GM23248 (cell line): ENCODE measurements at regions not wholly inside any gene's neighbourhood (a gene's known extent, or its start where the extent isn't known, plus 50 kb on each side); places are given as distances from the start of the nearest gene placed in this dataset.
"Not testable (repeated sequence)": the region's sequence is repeated elsewhere in the genome, so short reads cannot be mapped to it uniquely, and the experiment has no call there.

Source experiments
- DNase-seq: peaks from one replicate; pipeline ENCODE4 v3.0.0-alpha.2; 2015
- H2AFZ ChIP-seq: fragments of 200-600 bp; sonication (generic); 2 replicates; pipeline ENCODE4 v1.6.1; 2016; ENCODE audit warnings: antibody characterized with exemption
- H3F3A ChIP-seq: fragments of 200-600 bp; sonication (generic); 2 replicates; pipeline ENCODE4 v1.6.1; 2016; ENCODE audit warnings: mild to moderate bottlenecking, antibody characterized with exemption, mixed run types; ENCODE audit not compliant: insufficient read depth
- H3K27ac ChIP-seq: fragments of 200-600 bp; sonication (generic); 2 replicates; pipeline ENCODE4 v1.5.1; 2016; ENCODE audit warnings: mild to moderate bottlenecking
- H3K27me3 ChIP-seq: fragments of 200-600 bp; sonication (generic); replicated peaks from 2 replicates; pipeline ENCODE4 v1.6.1; 2016; ENCODE audit warnings: mild to moderate bottlenecking; ENCODE audit not compliant: insufficient read depth
- H3K36me3 ChIP-seq: fragments of 200-600 bp; sonication (generic); 2 replicates; pipeline ENCODE4 v1.6.1; 2016; ENCODE audit warnings: low read depth, mild to moderate bottlenecking
- H3K4me1 ChIP-seq: fragments of 200-600 bp; sonication (generic); 2 replicates; pipeline ENCODE4 v1.6.1; 2016; ENCODE audit warnings: mild to moderate bottlenecking; ENCODE audit not compliant: insufficient read depth
- H3K4me2 ChIP-seq: fragments of 200-600 bp; sonication (generic); one replicate; pipeline ENCODE4 v1.6.1; 2016; ENCODE audit warnings: mild to moderate bottlenecking; ENCODE audit not compliant: unreplicated experiment
- H3K4me3 ChIP-seq: fragments of 200-600 bp; sonication (generic); 2 replicates; pipeline ENCODE4 v1.5.1; 2016; ENCODE audit warnings: mild to moderate bottlenecking
- H3K79me2 ChIP-seq: fragments of 200-600 bp; sonication (generic); 2 replicates; pipeline ENCODE4 v1.6.1; 2016; ENCODE audit warnings: mild to moderate bottlenecking; ENCODE audit not compliant: insufficient read depth
- H3K9ac ChIP-seq: fragments of 200-600 bp; sonication (generic); 2 replicates; pipeline ENCODE4 v1.6.1; 2016; ENCODE audit warnings: mild to moderate bottlenecking
- H3K9me2 ChIP-seq: fragments of 200-600 bp; sonication (generic); 2 replicates; pipeline ENCODE4 v1.6.1; 2016; ENCODE audit warnings: mixed run types, mild to moderate bottlenecking, moderate library complexity; ENCODE audit not compliant: insufficient read depth
- H3K9me3 ChIP-seq: fragments of 200-600 bp; sonication (generic); one replicate; pipeline ENCODE4 v1.6.1; 2017; ENCODE audit warnings: low read depth
- H4K20me1 ChIP-seq: fragments of 200-600 bp; sonication (generic); 2 replicates; pipeline ENCODE4 v1.6.0; 2016; ENCODE audit not compliant: insufficient read depth
- EZH2 ChIP-seq: fragments of 200-600 bp; sonication (generic); IDR thresholded peaks from 2 replicates; pipeline ENCODE4 v1.6.1; 2018; ENCODE audit warnings: antibody characterized with exemption, mild to moderate bottlenecking; ENCODE audit not compliant: insufficient read depth, poor library complexity, severe bottlenecking
- EZH2phosphoT487 ChIP-seq: fragments of 200-600 bp; sonication (generic); IDR thresholded peaks from 2 replicates; pipeline ENCODE4 v1.6.1; 2018; ENCODE audit warnings: antibody characterized with exemption, moderate library complexity, mild to moderate bottlenecking, low read depth; ENCODE audit not compliant: insufficient read depth
- WGBS, 2 experiments: methylation state at CpG; one replicate each; pipeline ENCODE4 v1.1.6; 2015 to 2017; ENCODE audit warnings: low lambda C conversion rate in 2 of 2, low coverage in 1 of 2; ENCODE audit errors: missing lambda C conversion rate in 2 of 2; 5-methylcytosine and 5-hydroxymethylcytosine counted together
- in situ Hi-C: fragments of 300-500 bp; cut with MboI; formaldehyde crosslinking; loops from 2 replicates; pipeline ENCODE4 v1.15.0; 2020

DNA sequence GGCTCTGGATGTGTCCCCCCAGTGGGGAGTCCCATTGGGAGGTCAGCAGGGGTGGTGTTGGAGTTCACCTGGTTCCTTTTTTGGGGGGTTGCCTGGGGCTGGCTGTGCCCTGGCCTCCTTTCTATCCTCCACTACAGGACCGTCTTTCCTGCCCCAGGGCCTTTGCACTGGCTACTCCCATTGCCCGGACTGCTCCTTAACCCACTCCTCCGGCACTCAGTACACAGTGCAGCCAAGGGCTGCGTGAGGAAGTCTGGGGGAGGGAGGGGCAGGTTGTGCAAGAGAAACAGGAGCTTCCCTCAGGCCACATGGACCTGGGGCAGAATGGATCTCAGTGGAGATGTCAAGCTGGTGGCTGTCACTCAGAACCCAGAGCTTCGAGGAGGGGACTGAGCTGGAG, 429.3 kb upstream of the SULF2 start:
- no peaks in the 10 kb centered on the region for H3K36me3 ChIP-seq
- no peak overlapping the region for H2AFZ ChIP-seq
- WGBS, 2 experiments = 33 to 44% methylated on average over 5 of the region's 5 CpGs
- H3K27ac ChIP-seq = no peak overlapping the region
- H3K4me3 ChIP-seq = no peak overlapping the region
- no peaks in the 10 kb centered on the region for H3K9me3 ChIP-seq
- no peaks in the 10 kb centered on the region; the same call in 1 of the 2 replicates for H3K27me3 ChIP-seq
- DNase-seq = no peak
- in situ Hi-C loops = loop anchor here (25.0 kb wide), 1 partner anchor 398 kb away; no protein-coding TSS in a partner anchor
- H3K4me2 ChIP-seq = no peak overlapping the region
- no peaks in the 10 kb centered on the region for H3K4me1 ChIP-seq
- no peak overlapping the region for H3K9ac ChIP-seq
- no peaks in the 10 kb centered on the region for H4K20me1 ChIP-seq
- H3K79me2 ChIP-seq = no peaks in the 10 kb centered on the region
- TF ChIP-seq EZH2 (no peak), EZH2phosphoT487 (no peak)
- no peaks in the 10 kb centered on the region for H3F3A ChIP-seq
- H3K9me2 ChIP-seq = no peaks in the 10 kb centered on the region

DNA sequence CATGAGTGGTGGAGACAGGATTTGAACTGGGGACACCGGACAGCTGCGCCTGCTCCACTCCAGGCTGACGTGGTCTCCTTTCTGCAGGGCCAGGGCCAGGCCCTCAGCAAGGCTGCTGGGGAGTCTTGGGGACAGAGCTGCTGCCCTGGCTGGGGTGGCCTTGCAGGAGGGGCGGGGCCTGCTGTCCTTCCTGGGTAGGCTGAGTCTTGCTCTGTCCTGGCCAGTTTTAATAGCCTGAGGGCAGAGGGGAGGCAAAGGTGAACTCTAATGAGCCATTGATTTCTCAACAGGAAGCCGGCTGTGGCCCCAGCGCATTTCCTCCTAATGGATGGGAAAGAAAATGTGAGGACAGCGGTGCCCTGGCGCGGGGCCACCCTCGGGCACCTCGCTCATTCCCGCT, 428.4 kb upstream of the SULF2 start:
- not testable (repeated sequence) for H3K4me1 ChIP-seq, H3K36me3 ChIP-seq, H2AFZ ChIP-seq, H4K20me1 ChIP-seq, H3K4me3 ChIP-seq, H3K79me2 ChIP-seq, H3K27me3 ChIP-seq, DNase-seq, H3K27ac ChIP-seq, H3K9ac ChIP-seq, H3K9me3 ChIP-seq, H3K9me2 ChIP-seq, H3K4me2 ChIP-seq, H3F3A ChIP-seq
- in situ Hi-C loops = loop anchor here (25.0 kb wide), 1 partner anchor 399 kb away; no protein-coding TSS in a partner anchor
- 65% methylated on average over 10 to 12 of the region's 12 CpGs for WGBS, 2 experiments

DNA sequence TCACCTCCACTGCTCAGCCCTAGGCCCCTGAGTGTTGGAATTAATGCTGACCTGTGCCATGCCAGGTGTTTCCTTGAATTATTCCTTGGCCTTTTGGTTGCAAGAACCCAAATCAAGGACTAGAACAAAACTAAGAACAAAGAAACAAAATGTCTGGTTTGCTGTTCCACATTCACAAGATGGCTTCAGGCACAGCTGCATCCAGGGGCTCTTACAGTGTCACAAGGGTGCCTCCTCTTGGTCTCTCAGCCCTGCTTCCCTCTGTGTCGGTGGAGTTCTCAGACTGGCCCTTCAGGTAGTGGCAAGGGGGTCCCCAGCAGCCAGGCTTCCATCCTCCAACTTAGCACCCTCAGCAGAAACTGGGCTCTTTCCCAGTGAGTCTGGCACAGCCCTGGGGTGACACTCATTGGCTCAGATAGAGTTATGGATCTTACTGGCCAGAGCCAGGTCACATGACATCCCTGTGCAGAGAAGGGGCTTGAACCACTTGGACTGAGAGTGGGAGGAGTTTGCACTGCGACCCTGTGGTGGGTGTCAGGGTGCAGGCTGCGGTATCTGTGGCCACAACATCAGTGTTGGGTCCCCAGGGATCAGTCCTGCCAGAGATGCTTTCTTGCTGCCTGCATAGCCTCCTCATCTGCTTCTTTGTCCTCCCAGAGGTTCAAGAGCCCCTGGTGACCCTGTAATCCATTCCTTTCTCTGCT, 427.7 kb upstream of the SULF2 start:
- no peak overlapping the region for H3K27ac ChIP-seq
- no peaks in the 10 kb centered on the region for H3K4me1 ChIP-seq
- 42 to 50% methylated on average over 3 of the region's 3 CpGs for WGBS, 2 experiments
- H3K9ac ChIP-seq = no peak overlapping the region
- no peaks in the 10 kb centered on the region for H3F3A ChIP-seq
- no peak overlapping the region for H2AFZ ChIP-seq
- H4K20me1 ChIP-seq = no peaks in the 10 kb centered on the region
- DNase-seq = no peak
- no peak overlapping the region for H3K4me2 ChIP-seq
- H3K27me3 ChIP-seq = no peaks in the 10 kb centered on the region; the same call in 1 of the 2 replicates
- H3K4me3 ChIP-seq = no peak overlapping the region
- no peaks in the 10 kb centered on the region for H3K9me3 ChIP-seq
- H3K9me2 ChIP-seq = no peaks in the 10 kb centered on the region
- H3K36me3 ChIP-seq = no peaks in the 10 kb centered on the region
- in situ Hi-C loops = loop anchor here (25.0 kb wide), 1 partner anchor 399 kb away; no protein-coding TSS in a partner anchor
- H3K79me2 ChIP-seq = no peaks in the 10 kb centered on the region
- no peak for TF ChIP-seq EZH2
- no peak for TF ChIP-seq EZH2phosphoT487

- Histone ChIP-seq H3K36me3 (no peaks in the 10 kb centered on the region), H3K4me3 (no peak overlapping the region), H2AFZ (no peak overlapping the region), H3K79me2 (no peaks in the 10 kb centered on the region), H3K9me2 (no peaks in the 10 kb centered on the region), H3K9ac (no peak overlapping the region), H4K20me1 (no peaks in the 10 kb centered on the region), H3K4me1 (no peaks in the 10 kb centered on the region), H3K27ac (no peak overlapping the region), H3K9me3 (no peaks in the 10 kb centered on the region), H3K27me3 (no peaks in the 10 kb centered on the region), H3F3A (no peaks in the 10 kb centered on the region), H3K4me2 (no peak overlapping the region)
- TF ChIP-seq EZH2 = no peak
- no peak for TF ChIP-seq EZH2phosphoT487
- WGBS, 2 experiments = 79 to 83% methylated on average over 5 of the region's 5 CpGs
- in situ Hi-C loops = loop anchor here (25.0 kb wide), 1 partner anchor 400 kb away; no protein-coding TSS in a partner anchor
- DNase-seq = no peak
These were observed 426.6 kb upstream of the SULF2 start for GRCh38 chr20:48211847-48212246.
